LNCaP clone FGC (cell line): ENCODE measurements at regions not wholly inside any gene's neighbourhood (a gene's known extent, or its start where the extent isn't known, plus 50 kb on each side); places are given as distances from the start of the nearest gene placed in this dataset.

Experiments used
- DNase-seq: peaks from one replicate; pipeline ENCODE4 v3.0.0-alpha.2; 2011; ENCODE audit warnings: low read depth
- H3K4me3 ChIP-seq: 2 replicates; pipeline ENCODE4 v1.5.1; 2011; ENCODE audit warnings: mild to moderate bottlenecking, low read depth, low read length, control low read depth
- TF ChIP-seq, protein P1 (sequence below): IDR thresholded peaks from 2 replicates; pipeline ENCODE4 v1.5.1; 2012; ENCODE audit warnings: mild to moderate bottlenecking; ENCODE audit not compliant: control insufficient read depth, insufficient read depth; ENCODE audit errors: extremely low read depth

DNA sequence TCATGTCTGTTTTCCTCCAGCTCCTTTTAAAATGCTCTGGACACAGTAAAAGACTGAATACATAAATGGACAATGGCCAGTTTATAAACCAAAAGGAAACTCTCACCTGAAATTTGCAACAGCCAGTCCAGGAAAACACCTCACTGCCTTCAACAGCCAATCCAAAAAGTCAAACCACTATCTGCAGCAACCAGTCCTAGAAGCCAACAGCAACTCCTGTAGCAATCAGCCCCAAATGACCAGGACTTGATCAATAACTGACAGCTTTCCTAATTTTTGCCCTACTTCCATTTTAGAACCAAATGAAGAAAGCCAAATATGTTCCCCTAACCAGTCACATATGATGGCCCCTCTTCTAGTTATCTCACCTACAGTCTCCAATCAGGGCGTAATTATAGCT, 309.5 kb upstream of the CPXCR1 start:
- no peak for DNase-seq
- no peak overlapping the region for H3K4me3 ChIP-seq
- TF ChIP-seq, protein P1, sequence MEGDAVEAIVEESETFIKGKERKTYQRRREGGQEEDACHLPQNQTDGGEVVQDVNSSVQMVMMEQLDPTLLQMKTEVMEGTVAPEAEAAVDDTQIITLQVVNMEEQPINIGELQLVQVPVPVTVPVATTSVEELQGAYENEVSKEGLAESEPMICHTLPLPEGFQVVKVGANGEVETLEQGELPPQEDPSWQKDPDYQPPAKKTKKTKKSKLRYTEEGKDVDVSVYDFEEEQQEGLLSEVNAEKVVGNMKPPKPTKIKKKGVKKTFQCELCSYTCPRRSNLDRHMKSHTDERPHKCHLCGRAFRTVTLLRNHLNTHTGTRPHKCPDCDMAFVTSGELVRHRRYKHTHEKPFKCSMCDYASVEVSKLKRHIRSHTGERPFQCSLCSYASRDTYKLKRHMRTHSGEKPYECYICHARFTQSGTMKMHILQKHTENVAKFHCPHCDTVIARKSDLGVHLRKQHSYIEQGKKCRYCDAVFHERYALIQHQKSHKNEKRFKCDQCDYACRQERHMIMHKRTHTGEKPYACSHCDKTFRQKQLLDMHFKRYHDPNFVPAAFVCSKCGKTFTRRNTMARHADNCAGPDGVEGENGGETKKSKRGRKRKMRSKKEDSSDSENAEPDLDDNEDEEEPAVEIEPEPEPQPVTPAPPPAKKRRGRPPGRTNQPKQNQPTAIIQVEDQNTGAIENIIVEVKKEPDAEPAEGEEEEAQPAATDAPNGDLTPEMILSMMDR, result no peak

DNA sequence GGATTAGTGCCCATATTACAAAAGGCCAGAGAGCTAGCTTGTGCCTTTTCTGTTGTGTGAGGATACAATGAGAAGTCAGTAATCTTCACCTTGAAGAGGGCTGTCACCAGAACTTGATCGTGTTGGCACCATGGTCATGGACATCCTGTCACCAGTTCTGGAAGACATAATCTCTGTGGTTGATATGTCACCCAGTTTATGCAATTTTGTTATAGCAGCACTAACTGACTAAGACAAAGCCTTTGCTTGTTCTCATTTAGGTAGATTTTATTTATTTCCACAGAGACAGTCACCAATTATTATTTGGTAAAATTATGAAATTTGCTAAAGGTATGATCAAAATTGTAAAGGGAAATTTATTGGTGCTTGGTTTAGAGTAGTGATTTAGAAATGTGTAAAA, 308.8 kb upstream of the CPXCR1 start:
- H3K4me3 ChIP-seq, result no peak overlapping the region
- TF ChIP-seq, protein P1, result no peak
- DNase-seq, result no peak

DNA sequence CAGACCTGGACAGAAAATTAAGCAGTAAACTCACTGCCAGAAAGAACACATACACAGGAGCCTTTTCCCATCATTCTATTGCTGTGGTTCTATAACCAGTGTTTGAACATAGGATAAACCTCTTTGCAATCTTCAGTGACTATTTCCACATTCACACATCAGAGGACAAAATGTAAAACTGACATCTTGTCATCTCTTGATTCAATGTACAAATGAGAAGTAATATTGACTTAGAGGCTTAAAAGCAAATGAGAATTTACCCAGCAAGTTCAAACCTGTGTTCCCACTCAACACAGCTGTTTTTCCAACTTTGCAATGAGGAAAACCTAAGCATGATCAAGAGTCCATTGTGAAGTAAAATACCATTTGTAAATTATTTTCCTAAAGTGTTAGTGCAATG, 307.1 kb upstream of the CPXCR1 start:
- no peak overlapping the region for H3K4me3 ChIP-seq
- DNase-seq, result no peak
- TF ChIP-seq, protein P1, result no peak
